ENCODE measurements at regions not wholly inside any gene's neighbourhood (a gene's known extent, or its start where the extent isn't known, plus 50 kb on each side); places are given as distances from the start of the nearest gene placed in this dataset.

- TF ChIP-seq, protein P1, sequence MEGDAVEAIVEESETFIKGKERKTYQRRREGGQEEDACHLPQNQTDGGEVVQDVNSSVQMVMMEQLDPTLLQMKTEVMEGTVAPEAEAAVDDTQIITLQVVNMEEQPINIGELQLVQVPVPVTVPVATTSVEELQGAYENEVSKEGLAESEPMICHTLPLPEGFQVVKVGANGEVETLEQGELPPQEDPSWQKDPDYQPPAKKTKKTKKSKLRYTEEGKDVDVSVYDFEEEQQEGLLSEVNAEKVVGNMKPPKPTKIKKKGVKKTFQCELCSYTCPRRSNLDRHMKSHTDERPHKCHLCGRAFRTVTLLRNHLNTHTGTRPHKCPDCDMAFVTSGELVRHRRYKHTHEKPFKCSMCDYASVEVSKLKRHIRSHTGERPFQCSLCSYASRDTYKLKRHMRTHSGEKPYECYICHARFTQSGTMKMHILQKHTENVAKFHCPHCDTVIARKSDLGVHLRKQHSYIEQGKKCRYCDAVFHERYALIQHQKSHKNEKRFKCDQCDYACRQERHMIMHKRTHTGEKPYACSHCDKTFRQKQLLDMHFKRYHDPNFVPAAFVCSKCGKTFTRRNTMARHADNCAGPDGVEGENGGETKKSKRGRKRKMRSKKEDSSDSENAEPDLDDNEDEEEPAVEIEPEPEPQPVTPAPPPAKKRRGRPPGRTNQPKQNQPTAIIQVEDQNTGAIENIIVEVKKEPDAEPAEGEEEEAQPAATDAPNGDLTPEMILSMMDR (IDR thresholded peaks at IDR 0.05 in 4 of 5, conservative IDR thresholded peaks at IDR 0.05 in 1 of 5): no peak
- no peak for TF ChIP-seq POLR2A (IDR thresholded peaks at IDR 0.05)
- Histone ChIP-seq H3K4me3 (no peak overlapping the region), H3K27ac (no peak overlapping the region), H3K4me1 (no peaks in the 10 kb centered on the region), H3K9me3 (no peaks in the 10 kb centered on the region), H3K36me3 (no peaks in the 10 kb centered on the region), H3K27me3 (no peaks in the 10 kb centered on the region)
- DNase-seq (no peak), ATAC-seq (no peak)
- intact Hi-C loops (cut with DNase I; ENCODE audit: low total_unique reads) (no loop called here), in situ Hi-C loops (cut with MboI; ENCODE audit: low sequenced_read_pairs in 4 of 4) (no loop called here)
Measured at GRCh38 chr11:129264114-129264513, 72.0 kb upstream of the ARHGAP32 start.

DNA sequence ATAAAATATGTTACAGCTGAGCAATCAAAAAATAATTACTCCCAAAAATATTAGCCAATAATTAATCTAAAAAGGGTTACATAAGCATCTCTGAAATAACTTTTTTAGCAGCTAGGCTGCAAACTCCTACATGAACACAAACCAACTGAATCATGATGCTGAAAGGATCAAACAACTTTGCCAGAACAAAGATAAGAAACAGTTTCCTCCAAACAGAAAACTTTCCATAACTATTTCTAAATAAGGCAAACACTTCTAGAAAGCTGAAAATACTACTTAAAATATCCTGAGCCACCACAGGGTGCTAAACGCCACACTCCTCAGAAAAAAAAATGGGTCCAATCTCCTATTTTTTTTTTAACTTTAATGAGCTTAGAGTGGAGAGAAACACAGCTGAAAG, 68.6 kb upstream of the ARHGAP32 start:
- intact Hi-C loops (cut with DNase I; ENCODE audit: low total_unique reads): no loop called here
- ATAC-seq (no peak), DNase-seq (no peak)
- no peaks in the 10 kb centered on the region for H3K27me3 ChIP-seq
- H3K27ac ChIP-seq: no peak overlapping the region
- TF ChIP-seq, protein P1 (IDR thresholded peaks at IDR 0.05 in 4 of 5, conservative IDR thresholded peaks at IDR 0.05 in 1 of 5): no peak
- TF ChIP-seq POLR2A (IDR thresholded peaks at IDR 0.05): no peak
- no peaks in the 10 kb centered on the region for H3K9me3 ChIP-seq
- H3K4me3 ChIP-seq: no peak overlapping the region
- no peaks in the 10 kb centered on the region for H3K36me3 ChIP-seq
- H3K4me1 ChIP-seq: no peaks in the 10 kb centered on the region
- in situ Hi-C loops (cut with MboI; ENCODE audit: low sequenced_read_pairs in 4 of 4): no loop called here

GRCh38 chr11:129259931-129260348, 67.8 kb upstream of the ARHGAP32 start:
- in situ Hi-C loops (cut with MboI; ENCODE audit: low sequenced_read_pairs in 4 of 4): no loop called here
- Histone ChIP-seq H3K4me1 (no peaks in the 10 kb centered on the region), H3K36me3 (no peaks in the 10 kb centered on the region), H3K4me3 (no peak overlapping the region), H3K27ac (no peak overlapping the region), H3K27me3 (no peaks in the 10 kb centered on the region), H3K9me3 (no peaks in the 10 kb centered on the region)
- ATAC-seq (no peak), DNase-seq (no peak)
- TF ChIP-seq, protein P1 (IDR thresholded peaks at IDR 0.05 in 4 of 5, conservative IDR thresholded peaks at IDR 0.05 in 1 of 5): no peak
- TF ChIP-seq POLR2A (IDR thresholded peaks at IDR 0.05): no peak
- intact Hi-C loops (cut with DNase I; ENCODE audit: low total_unique reads): no loop called here

DNA sequence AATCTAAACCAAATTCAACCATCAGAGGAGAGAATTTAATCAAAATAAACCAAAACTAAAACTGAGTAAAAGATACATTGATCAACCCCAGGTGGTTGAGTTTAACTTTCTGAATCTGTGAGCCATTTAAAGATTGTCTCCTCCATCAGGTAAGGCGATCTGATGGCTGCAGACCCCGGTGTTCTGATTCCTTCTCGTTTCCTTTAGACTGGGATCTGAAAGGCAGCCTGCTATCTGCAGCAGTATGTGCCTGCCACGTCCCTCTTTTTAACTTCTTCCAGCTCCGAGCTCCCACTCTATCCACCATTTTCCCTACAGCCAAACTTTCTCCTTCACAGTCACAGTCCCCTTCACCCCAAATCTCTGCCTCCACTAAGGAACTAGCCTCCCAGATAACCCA, 66.1 kb upstream of the ARHGAP32 start:
- Histone ChIP-seq H3K36me3 (no peaks in the 10 kb centered on the region), H3K4me3 (no peak overlapping the region), H3K27ac (no peak overlapping the region), H3K4me1 (no peaks in the 10 kb centered on the region), H3K9me3 (no peaks in the 10 kb centered on the region), H3K27me3 (no peaks in the 10 kb centered on the region)
- in situ Hi-C loops (cut with MboI; ENCODE audit: low sequenced_read_pairs in 4 of 4): no loop called here
- DNase-seq (no peak), ATAC-seq (no peak)
- TF ChIP-seq, protein P1 (IDR thresholded peaks at IDR 0.05 in 4 of 5, conservative IDR thresholded peaks at IDR 0.05 in 1 of 5): no peak
- no peak for TF ChIP-seq POLR2A (IDR thresholded peaks at IDR 0.05)
- intact Hi-C loops (cut with DNase I; ENCODE audit: low total_unique reads): no loop called here

DNA sequence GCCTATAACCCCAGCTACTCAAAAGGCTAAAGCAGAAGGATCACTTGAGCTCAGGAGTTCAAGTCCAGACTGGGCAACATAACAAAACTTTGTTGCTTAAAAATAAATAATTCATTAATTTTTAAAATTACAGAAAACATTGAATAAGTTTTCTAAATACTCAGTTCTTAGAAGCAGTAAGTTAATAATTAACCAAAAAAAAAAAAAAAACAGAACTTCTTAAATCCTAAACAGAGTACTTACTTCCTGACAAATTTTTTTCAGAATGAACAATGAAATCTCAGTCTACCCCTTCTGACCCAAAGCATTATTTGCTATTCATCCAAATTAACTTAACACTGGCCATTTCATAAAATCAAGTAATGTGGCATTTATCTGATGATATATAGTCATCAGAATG, 65.4 kb upstream of the ARHGAP32 start:
- intact Hi-C loops (cut with DNase I; ENCODE audit: low total_unique reads) (no loop called here), in situ Hi-C loops (cut with MboI; ENCODE audit: low sequenced_read_pairs in 4 of 4) (no loop called here)
- DNase-seq (no peak), ATAC-seq (no peak)
- no peak overlapping the region for H3K4me3 ChIP-seq
- no peaks in the 10 kb centered on the region for H3K4me1 ChIP-seq
- H3K9me3 ChIP-seq: no peaks in the 10 kb centered on the region
- no peaks in the 10 kb centered on the region for H3K36me3 ChIP-seq
- H3K27ac ChIP-seq: no peak overlapping the region
- no peak for TF ChIP-seq POLR2A (IDR thresholded peaks at IDR 0.05)
- TF ChIP-seq, protein P1 (IDR thresholded peaks at IDR 0.05 in 4 of 5, conservative IDR thresholded peaks at IDR 0.05 in 1 of 5): no peak
- no peaks in the 10 kb centered on the region for H3K27me3 ChIP-seq

Measured in gastrocnemius medialis (tissue), 4 donors.